Esophagus squamous epithelium (tissue), 4 donors: ENCODE measurements at regions not wholly inside any gene's neighbourhood (a gene's known extent, or its start where the extent isn't known, plus 50 kb on each side); places are given as distances from the start of the nearest gene placed in this dataset.

Experiments used
- CTCF ChIP-seq, 6 experiments: fragments of 450-650 bp in 4 of 6; fragments of 200-600 bp in 2 of 6; sonication (generic) in 2 of 6; IDR thresholded peaks; one replicate each; pipeline ENCODE4 v1.5.1; 2016 to 2019; ENCODE audit warnings: antibody characterized with exemption in 6 of 6, mild to moderate bottlenecking in 4 of 6, moderate library complexity in 4 of 6
- POLR2A ChIP-seq, 4 donors: fragments of 450-650 bp; IDR thresholded peaks; one replicate each; pipeline ENCODE4 v1.6.1; 2017; ENCODE audit warnings: antibody characterized with exemption in 4 of 4, mild to moderate bottlenecking in 4 of 4, moderate library complexity in 3 of 4

GRCh38 chr16:86261379-86261778 is 248.9 kb upstream of the FOXF1 start:
- TF ChIP-seq POLR2A (IDR thresholded peaks at IDR 0.05) = no peak
- no peak for TF ChIP-seq CTCF (IDR thresholded peaks at IDR 0.05)
